Stimulated activated effector memory CD8-positive, alpha-beta T cell treated with anti-CD3 and anti-CD28 coated beads, Interleukin-12 subunit alpha, Interleukin-12 subunit beta, amount 100 ng/mL, for 72 hours (primary cell): ENCODE measurements at regions not wholly inside any gene's neighbourhood (a gene's known extent, or its start where the extent isn't known, plus 50 kb on each side); places are given as distances from the start of the nearest gene placed in this dataset.

ENCODE experiments used
- ATAC-seq: fragments of 150-1000 bp; cut with Tn5 transposase; 2 replicates; pipeline ENCODE4 v1.10.0; 2021
- DNase-seq, 2 donors: peaks; one replicate each; pipeline ENCODE4 v3.0.0; 2021 to 2022; ENCODE audit warnings: low spot score in 2 of 2
- H3K27ac Mint-ChIP-seq: one replicate; pipeline ENCODE4 v1.8.0; 2022; ENCODE audit warnings: mild to moderate bottlenecking, mixed read lengths
- H3K36me3 Mint-ChIP-seq: one replicate; pipeline ENCODE4 v1.8.0; 2022; ENCODE audit warnings: mild to moderate bottlenecking, mixed read lengths
- H3K4me1 Mint-ChIP-seq: one replicate; pipeline ENCODE4 v1.8.0; 2022; ENCODE audit warnings: mixed read lengths
- H3K4me3 Mint-ChIP-seq: one replicate; pipeline ENCODE4 v1.8.0; 2022; ENCODE audit warnings: mild to moderate bottlenecking, mixed read lengths
- H3K9me3 Mint-ChIP-seq: one replicate; pipeline ENCODE4 v1.8.0; 2022; ENCODE audit warnings: mixed read lengths

DNA sequence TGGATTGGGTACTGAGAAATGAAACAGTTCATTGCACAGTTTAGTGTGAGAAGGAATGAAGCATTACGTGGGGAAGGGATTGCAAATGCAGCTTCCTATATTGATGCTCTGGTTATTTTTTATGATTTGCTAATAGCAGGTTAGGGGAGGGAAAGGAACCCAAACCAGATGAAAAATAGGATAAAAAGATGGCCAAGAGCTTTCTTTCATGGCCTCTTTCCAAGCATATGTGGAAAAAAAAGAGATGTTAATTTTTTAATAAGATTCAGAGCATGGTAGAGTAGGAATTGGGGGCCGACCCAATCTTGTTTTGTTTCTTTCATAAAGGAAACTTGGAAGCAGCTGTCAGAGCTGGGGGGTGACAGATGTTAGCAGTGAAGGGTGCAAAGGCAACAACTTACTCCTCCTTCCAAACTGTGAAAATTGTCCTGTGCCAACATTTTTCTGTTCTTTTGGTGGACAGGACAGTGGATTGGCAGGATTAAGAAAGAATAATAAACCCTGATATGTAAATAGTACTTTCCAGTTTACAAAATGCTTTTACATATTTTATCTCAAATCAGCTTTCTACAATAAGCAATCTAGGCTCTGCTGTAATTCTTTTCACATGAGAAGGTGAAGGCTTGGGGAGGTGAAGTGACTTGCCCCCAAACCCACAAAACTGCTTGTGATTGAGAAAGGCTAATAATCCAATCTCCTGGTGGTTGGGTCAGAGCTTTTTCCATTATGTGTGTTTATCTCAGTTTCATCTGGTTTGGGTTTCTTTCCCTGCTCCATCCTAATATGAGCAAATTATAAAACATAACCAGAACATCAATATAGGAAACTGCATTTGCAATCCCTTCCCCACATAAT is 270.1 kb downstream of the ETAA1 start:
- H3K4me3 Mint-ChIP-seq = no peak overlapping the region
- H3K9me3 Mint-ChIP-seq = no peaks in the 10 kb centered on the region
- ATAC-seq (no peak), DNase-seq (no peak)
- H3K4me1 Mint-ChIP-seq = no peaks in the 10 kb centered on the region
- H3K27ac Mint-ChIP-seq = no peak overlapping the region
- H3K36me3 Mint-ChIP-seq = no peaks in the 10 kb centered on the region

DNA sequence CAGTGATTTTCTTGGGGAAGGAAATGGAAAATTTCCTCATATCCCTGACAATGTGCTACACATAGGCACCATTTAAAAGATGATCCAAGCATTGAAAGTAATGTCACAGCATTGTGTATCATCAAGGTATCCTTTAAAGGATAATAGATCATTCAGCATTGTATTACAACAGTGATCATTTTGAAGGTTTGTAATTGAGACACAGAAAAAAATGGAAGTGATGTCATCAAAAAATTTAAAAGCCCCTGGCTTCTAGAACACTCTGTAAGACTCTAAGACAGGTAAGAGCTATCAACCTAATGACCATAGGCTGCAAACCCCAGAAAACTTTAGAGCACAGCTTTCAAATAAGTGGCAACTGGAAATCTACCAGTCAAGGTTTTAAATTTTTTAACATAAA is 271.4 kb downstream of the ETAA1 start:
- H3K36me3 Mint-ChIP-seq = no peaks in the 10 kb centered on the region

DNA sequence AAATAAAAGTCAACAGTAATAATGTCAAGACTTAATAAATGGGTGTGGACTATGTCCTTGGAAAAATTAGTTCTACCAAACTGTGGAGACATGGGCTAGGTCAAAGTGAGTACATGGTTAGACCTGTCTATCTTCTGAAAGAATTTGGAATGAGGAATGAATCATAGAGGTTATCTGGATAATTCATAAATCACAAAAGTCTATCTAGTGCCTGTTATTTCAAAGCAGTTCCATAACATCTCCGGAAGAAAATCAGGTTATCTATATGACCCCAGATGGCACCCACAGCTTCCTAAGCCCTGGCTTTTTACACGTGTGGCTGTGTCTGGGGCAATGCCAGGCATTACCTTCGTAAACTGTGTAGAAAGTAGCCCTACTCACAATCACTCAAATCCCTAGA is 272.0 kb downstream of the ETAA1 start:
- Mint-ChIP-seq H3K4me1 (no peaks in the 10 kb centered on the region), H3K9me3 (no peaks in the 10 kb centered on the region), H3K36me3 (no peaks in the 10 kb centered on the region), H3K27ac (no peak overlapping the region), H3K4me3 (no peak overlapping the region)
- no peak for ATAC-seq
- no peak for DNase-seq

More for the DNA sequence above, 271.4 kb downstream of the ETAA1 start:
- DNase-seq (no peak), ATAC-seq (no peak)
- no peaks in the 10 kb centered on the region for H3K9me3 Mint-ChIP-seq
- no peak overlapping the region for H3K4me3 Mint-ChIP-seq
- H3K27ac Mint-ChIP-seq = no peak overlapping the region
- H3K4me1 Mint-ChIP-seq = no peaks in the 10 kb centered on the region

DNA sequence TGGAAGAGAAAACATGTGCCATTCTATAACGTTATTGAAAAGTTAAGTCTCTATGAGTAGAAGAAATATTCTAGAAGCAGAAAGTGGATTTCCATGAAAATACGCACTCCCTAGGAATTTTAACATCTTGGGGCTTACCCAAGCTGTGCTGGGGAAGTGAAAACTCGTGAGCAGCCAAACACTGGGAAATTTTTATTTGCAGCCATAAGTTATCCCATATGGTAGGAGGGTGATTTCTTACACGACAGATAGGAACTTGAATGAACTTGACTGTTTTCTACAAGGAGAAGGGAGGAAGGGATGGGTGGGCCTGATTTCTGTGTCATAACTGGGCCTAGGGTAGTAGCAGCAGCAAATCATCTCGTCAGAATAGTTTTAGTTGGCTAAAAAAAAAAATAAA is 272.6 kb downstream of the ETAA1 start:
- DNase-seq (no peak), ATAC-seq (no peak)
- Mint-ChIP-seq H3K36me3 (no peaks in the 10 kb centered on the region), H3K4me1 (no peaks in the 10 kb centered on the region), H3K9me3 (no peaks in the 10 kb centered on the region), H3K27ac (no peak overlapping the region), H3K4me3 (no peak overlapping the region)

DNA sequence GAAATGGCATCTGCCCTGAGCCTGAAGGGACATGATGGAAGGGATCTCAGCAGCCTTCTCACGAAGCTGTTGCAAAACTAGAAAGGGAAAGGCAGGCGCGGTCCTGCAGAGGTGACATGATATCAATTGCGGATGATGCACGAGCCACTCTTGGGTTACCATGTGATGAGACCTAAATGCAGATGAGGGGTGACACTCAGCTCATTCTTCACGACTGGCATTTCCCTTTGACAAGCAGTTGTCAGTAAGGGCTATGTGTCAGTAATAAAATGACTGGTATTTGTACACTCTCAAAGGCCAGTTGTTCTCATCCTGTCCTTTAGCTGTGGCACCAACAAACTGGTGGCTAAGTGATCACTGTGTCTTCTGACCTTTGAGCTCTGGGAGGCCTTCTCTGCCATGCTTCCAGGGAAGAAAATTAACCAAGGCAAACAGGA is 273.6 kb downstream of the ETAA1 start:
- Mint-ChIP-seq H3K36me3 (no peaks in the 10 kb centered on the region), H3K4me3 (no peak overlapping the region), H3K4me1 (no peaks in the 10 kb centered on the region), H3K27ac (no peak overlapping the region), H3K9me3 (no peaks in the 10 kb centered on the region)
- DNase-seq (no peak), ATAC-seq (no peak)

DNA sequence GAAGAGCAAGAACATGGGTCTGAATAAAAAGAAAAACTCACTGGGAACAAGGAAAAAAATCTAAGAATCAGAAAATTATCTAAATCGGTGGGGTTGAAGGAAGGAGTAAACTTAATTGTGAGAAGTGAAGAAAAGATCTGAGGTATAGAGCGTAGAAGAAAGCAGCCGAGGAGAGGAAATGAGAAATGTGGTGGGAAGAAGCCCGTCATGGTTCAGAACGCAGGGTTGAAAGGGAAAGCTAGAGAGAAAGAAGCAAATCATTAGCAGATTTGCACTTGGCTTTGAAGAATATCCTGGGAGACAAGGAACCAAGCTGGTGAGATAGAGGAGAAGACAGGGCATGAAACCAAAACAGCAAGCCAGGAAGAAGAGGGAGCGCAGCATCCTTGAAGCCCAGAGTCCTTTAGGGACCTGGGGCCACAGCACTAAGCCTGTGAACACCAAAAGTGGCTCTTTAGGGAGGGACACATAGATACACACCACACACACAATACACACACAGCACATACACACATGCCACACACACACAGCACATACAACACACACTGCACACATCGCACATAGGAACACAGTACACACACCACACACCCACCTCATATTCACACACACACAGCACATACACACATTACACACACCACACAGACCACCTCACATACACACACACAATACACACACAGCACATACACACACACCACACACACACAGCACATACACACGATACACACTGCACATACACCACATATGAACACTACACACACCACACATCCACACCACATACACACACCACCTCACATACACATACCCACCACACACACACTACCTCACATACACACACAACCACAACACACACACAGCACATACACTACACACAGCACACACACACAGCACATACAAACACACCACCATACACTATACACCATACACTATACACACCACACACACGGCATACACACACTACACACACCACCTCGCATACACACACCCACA is 274.6 kb downstream of the ETAA1 start:
- no peak for DNase-seq
- Mint-ChIP-seq H3K4me3 (no peak overlapping the region), H3K36me3 (no peaks in the 10 kb centered on the region), H3K4me1 (no peaks in the 10 kb centered on the region), H3K9me3 (no peaks in the 10 kb centered on the region), H3K27ac (no peak overlapping the region)
- no peak for ATAC-seq

DNA sequence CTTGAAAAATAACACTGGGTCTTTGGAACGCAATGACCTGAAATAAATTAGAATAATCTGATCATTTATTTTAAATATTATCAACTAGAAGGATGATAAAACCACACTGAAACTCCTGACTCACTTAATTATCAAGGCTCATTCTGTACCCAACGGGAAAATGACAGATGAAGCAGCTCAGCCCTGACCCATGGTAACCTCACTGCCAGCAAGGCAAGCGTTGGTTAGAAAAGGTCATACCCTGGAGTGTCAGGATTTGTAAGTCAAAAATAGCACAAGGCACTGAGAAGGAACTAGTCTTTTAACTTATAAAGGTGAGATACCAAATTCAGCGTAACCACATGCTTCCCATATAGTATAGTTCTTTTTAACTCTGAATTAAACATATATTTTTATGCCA is 277.5 kb downstream of the ETAA1 start:
- H3K9me3 Mint-ChIP-seq = no peaks in the 10 kb centered on the region
- H3K36me3 Mint-ChIP-seq = no peaks in the 10 kb centered on the region
- no peak overlapping the region for H3K4me3 Mint-ChIP-seq
- ATAC-seq (no peak), DNase-seq (no peak)
- H3K27ac Mint-ChIP-seq = no peak overlapping the region
- H3K4me1 Mint-ChIP-seq = no peaks in the 10 kb centered on the region

DNA sequence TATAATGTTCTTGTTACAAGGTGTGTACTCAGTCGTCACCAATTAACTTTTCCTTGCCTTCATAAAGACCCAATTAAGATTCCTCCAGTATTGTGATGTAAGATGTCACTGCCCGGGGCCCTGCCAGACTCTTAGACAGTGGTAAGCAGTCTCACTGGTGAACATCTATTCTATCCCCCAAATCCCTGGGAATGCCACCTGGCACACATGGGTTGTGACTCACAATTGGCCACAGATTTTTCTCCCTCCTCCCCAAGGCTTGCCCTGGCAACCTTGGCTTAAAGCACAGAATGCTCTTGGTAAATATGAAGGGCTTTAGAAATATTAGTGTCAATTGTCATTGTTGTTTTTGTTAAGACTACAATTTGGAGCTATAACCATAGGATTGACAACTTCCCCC is 287.9 kb downstream of the ETAA1 start:
- Mint-ChIP-seq H3K9me3 (peaks cover 6% of the 10 kb centered on the region), H3K36me3 (no peaks in the 10 kb centered on the region), H3K27ac (no peak overlapping the region), H3K4me3 (no peak overlapping the region), H3K4me1 (no peaks in the 10 kb centered on the region)
- DNase-seq (no peak), ATAC-seq (no peak)

DNA sequence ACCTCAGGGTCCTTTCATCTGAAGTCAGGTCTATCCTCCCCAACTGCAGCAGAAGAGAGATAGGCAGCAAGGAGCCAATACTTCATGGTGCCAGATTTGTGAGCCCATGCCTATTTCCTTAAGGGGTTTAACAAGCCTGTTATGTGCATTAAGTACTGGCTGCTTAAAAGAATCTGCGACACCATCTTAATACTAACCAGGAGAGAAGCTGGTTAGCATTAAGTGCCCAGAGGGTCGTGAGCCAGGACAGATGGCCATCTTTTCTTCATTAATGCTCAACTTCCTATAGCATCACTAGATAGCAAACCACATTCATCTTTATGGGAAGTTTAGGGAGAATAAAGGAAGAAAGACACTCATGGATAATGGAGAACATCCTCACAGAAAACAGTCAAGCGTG is 289.1 kb downstream of the ETAA1 start:
- no peak overlapping the region for H3K27ac Mint-ChIP-seq
- DNase-seq (no peak), ATAC-seq (no peak)
- H3K4me3 Mint-ChIP-seq = no peak overlapping the region
- H3K4me1 Mint-ChIP-seq = no peaks in the 10 kb centered on the region
- H3K36me3 Mint-ChIP-seq = no peaks in the 10 kb centered on the region
- peaks cover 6% of the 10 kb centered on the region for H3K9me3 Mint-ChIP-seq

DNA sequence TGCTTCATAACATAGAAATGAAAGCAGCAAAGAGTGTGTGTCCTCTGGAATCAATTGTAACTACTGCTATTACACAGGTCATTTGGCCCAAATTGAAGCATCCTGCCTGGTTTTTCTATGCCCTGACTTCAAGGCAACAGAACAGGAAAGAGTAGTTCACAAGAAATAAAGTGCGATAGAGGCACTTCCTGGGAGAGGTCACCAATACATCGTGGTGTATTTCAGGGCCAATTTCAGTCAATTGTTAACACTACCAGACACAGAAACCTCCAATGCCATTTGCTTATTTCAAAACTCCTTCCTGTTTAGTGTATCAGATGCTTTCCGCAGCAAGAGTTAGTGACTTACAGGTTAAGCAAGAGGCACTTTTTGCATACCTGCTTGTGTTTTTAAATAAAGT is 292.1 kb downstream of the ETAA1 start:
- Mint-ChIP-seq H3K4me1 (no peaks in the 10 kb centered on the region), H3K9me3 (no peaks in the 10 kb centered on the region), H3K36me3 (no peaks in the 10 kb centered on the region), H3K4me3 (no peak overlapping the region), H3K27ac (no peak overlapping the region)
- ATAC-seq (no peak), DNase-seq (no peak)

DNA sequence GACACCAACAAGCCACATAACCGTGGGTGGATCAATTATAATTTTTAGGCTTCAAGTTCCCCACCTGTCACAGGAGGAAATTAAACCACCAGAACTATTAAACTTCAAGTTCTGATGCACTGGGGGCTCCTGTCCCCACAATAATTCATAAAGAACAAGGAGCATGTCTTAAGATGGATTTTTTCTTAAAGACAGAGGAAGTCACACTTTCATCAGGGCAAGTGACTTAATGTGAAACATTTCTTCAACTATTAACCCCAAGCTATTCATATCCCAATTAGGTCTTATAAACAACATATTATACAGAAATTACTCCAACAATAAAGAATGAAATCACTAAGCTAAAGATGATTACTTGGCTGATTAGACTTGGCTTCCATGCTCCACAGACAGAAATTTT is 292.5 kb downstream of the ETAA1 start:
- ATAC-seq = no peak
- H3K4me1 Mint-ChIP-seq = no peaks in the 10 kb centered on the region
- H3K4me3 Mint-ChIP-seq = no peak overlapping the region
- DNase-seq = no peak
- H3K9me3 Mint-ChIP-seq = no peaks in the 10 kb centered on the region
- no peak overlapping the region for H3K27ac Mint-ChIP-seq
- no peaks in the 10 kb centered on the region for H3K36me3 Mint-ChIP-seq

DNA sequence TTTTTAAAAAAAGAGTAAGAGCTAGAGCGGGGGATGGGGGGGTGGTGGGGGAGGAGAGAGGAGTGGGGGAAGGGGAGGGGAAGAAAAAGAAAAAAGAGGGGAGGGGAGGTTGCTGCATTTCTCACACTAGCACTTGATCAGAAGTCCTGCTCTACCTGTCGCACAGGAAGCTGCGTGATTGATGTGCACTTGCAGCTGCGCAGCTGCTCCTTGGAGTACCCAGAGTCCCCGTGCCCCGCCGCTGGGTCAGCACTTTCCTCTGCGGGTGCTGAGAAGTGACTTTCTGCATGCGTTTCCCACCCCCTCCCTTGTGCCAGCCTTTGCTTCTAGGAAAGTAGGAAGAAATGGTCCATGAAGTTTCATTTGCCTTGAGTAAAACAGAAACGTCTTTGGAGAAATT is 297.3 kb downstream of the ETAA1 start:
- Mint-ChIP-seq H3K9me3 (no peaks in the 10 kb centered on the region), H3K36me3 (no peaks in the 10 kb centered on the region), H3K4me3 (no peak overlapping the region), H3K27ac (no peak overlapping the region), H3K4me1 (no peaks in the 10 kb centered on the region)
- ATAC-seq = no peak
- no peak for DNase-seq

DNA sequence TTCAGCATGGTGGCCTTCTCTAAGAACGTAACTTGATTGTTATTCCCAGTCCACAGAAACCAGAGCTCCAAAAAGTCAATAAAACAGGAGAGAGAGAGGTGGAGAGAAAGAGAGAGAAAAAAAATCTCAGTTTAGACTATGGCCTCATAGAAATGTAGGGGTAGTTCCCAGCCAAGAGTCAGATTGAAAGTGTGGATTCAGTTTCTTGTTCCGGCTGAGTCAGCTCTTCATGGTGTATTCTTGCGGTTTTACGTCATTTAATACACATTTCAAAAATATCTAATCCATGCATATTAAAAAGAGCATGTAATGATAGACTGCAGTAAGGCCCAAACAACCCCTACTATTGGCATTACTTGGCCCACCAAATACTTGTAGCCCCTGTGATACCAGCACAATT is 303.9 kb downstream of the ETAA1 start:
- Mint-ChIP-seq H3K4me1 (no peaks in the 10 kb centered on the region), H3K27ac (no peak overlapping the region), H3K4me3 (no peak overlapping the region), H3K9me3 (peaks cover 3% of the 10 kb centered on the region), H3K36me3 (no peaks in the 10 kb centered on the region)
- no peak for ATAC-seq
- DNase-seq = no peak

DNA sequence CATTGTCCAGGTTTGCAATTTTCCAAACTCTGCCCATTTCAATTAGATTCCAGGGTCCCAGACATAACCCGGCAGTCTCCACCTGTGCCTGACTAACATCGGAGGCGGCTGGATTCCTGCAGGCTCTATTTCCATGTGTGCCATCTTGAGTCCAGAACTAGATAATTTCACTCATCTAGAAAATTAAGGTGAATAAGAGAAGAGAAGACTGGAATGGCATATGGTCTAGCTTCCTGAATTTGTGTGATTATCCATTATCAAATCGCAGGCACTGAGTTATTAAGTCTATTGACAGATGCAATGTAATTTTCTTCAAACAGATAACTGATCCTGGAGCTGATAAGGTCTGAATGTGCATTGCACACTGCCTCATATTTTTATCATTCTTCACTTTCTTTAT is 305.2 kb downstream of the ETAA1 start:
- no peak for DNase-seq
- Mint-ChIP-seq H3K4me1 (no peaks in the 10 kb centered on the region), H3K27ac (no peak overlapping the region), H3K9me3 (peaks cover 3% of the 10 kb centered on the region), H3K4me3 (no peak overlapping the region), H3K36me3 (no peaks in the 10 kb centered on the region)
- no peak for ATAC-seq

DNA sequence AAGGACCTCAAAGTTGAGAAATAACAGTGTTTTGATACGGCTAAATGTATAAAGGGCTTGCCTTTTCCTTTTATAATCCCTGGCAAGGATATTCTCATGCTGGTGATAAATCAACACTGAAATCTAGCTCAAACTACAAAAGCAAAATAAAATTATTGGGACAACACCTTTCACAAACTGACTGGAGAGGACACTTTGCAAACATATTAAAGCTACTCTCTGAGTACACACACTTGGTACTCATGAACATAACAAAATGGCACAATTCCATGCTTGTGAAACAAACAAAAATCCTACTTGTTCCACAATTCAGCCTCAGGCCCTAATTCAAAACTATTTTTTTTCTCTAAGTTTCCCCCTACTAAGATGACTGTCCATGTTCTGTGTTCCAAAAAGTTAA is 305.8 kb downstream of the ETAA1 start:
- Mint-ChIP-seq H3K36me3 (no peaks in the 10 kb centered on the region), H3K9me3 (peaks cover 3% of the 10 kb centered on the region), H3K27ac (no peak overlapping the region), H3K4me1 (no peaks in the 10 kb centered on the region), H3K4me3 (no peak overlapping the region)
- ATAC-seq (no peak), DNase-seq (no peak)

DNA sequence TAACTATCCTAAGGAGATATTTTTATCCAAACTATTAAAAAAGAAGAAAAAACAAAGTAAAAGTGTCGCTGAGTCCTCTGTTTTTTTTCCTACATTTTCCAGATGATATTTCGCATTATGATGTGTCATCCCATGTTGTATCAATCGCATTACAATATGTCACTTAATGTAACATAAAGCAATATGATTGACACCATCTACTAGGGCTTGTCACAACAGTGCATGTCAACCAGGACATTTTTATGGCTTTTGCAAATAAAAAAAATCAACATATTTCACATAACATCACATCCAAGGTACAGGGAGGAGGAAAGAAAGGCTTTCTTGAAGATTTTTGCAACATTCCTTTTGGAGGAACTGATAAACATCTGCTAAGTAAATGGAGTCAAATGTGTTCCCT is 308.9 kb downstream of the ETAA1 start:
- H3K4me3 Mint-ChIP-seq = no peak overlapping the region
- no peaks in the 10 kb centered on the region for H3K4me1 Mint-ChIP-seq
- no peak for ATAC-seq
- no peak overlapping the region for H3K27ac Mint-ChIP-seq
- H3K9me3 Mint-ChIP-seq = no peaks in the 10 kb centered on the region
- no peaks in the 10 kb centered on the region for H3K36me3 Mint-ChIP-seq
- DNase-seq = no peak
